ENCODE measurements at regions not wholly inside any gene's neighbourhood (a gene's known extent, or its start where the extent isn't known, plus 50 kb on each side); places are given as distances from the start of the nearest gene placed in this dataset.

GRCh38 chr10:121078672-121079102 is 227.5 kb downstream of the WDR11 start:
- Histone ChIP-seq H3K9me3 (no peaks in the 10 kb centered on the region), H3K9me2 (no peaks in the 10 kb centered on the region), H3K79me2 (ENCODE audit: insufficient read depth) (no peaks in the 10 kb centered on the region), H3F3A (replicated peaks; ENCODE audit: insufficient read depth) (no peaks in the 10 kb centered on the region), H3K4me3 (ENCODE audit: low read depth in 2 of 2, low read length in 1 of 2) (no peak overlapping the region), H3K27ac (ENCODE audit: low read depth in 2 of 2, low read length in 1 of 2) (no peak overlapping the region), H3K27me3 (ENCODE audit: insufficient read depth) (no peaks in the 10 kb centered on the region), H4K20me1 (ENCODE audit: insufficient read depth) (no peaks in the 10 kb centered on the region), H3K4me1 (ENCODE audit: control insufficient read depth in 1 of 2, insufficient read depth in 2 of 2, low read depth in 1 of 2, low read length in 1 of 2) (peaks cover 0 to 30% of the 10 kb centered on the region in 2 experiments; a peak in 2 of 4 replicates), H2AFZ (ENCODE audit: low read depth) (no peak overlapping the region), H3K4me2 (no peak overlapping the region), H3K9ac (no peak overlapping the region), H3K36me3 (replicated peaks in 1 of 2; ENCODE audit: control insufficient read depth in 1 of 2, insufficient read depth in 2 of 2, low read length in 1 of 2) (no peaks in the 10 kb centered on the region)
- 51% methylated on average over 8 of the region's 8 CpGs for WGBS (ENCODE audit: low lambda C conversion rate)
- DNase-seq, result no peak
- ChIA-PET CTCF (interaction anchor here (1.1 to 1.8 kb wide), 2 partner anchors 8 to 530 kb away, joined by 3 to 7 read pairs; no protein-coding TSS in a partner anchor), POLR2A (no interaction called here)
- TF ChIP-seq GABPA (IDR thresholded peaks at IDR 0.05; ENCODE audit: low read depth) (no peak), USF1 (IDR thresholded peaks at IDR 0.05; ENCODE audit: borderline replicate concordance, low read depth) (no peak), FOXJ3 (CRISPR knock-in tag; IDR thresholded peaks at IDR 0.05) (no peak), RXRA (IDR thresholded peaks at IDR 0.05; ENCODE audit: borderline replicate concordance, low read depth) (no peak)

GRCh38 chr10:121079226-121079625 is 228.1 kb downstream of the WDR11 start:
- TF ChIP-seq FOSL2 (IDR thresholded peaks at IDR 0.05; ENCODE audit: borderline replicate concordance, low read depth) (no peak), TAF1 (IDR thresholded peaks at IDR 0.05; ENCODE audit: borderline replicate concordance, low read depth, low read length) (no peak), RXRA (IDR thresholded peaks at IDR 0.05; ENCODE audit: borderline replicate concordance, low read depth) (no peak), USF1 (IDR thresholded peaks at IDR 0.05; ENCODE audit: borderline replicate concordance, low read depth) (no peak), POLR2AphosphoS5 (IDR thresholded peaks at IDR 0.05; ENCODE audit: low read depth, low read length) (no peak), RFX5 (IDR thresholded peaks at IDR 0.05; ENCODE audit: low read length) (no peak), CTCF (IDR thresholded peaks at IDR 0.05) (no peak), SMC3 (IDR thresholded peaks at IDR 0.05; ENCODE audit: low read depth, low read length) (no peak), GABPA (IDR thresholded peaks at IDR 0.05; ENCODE audit: low read depth) (no peak), IRF3 (IDR thresholded peaks at IDR 0.05; ENCODE audit: low read depth, low read length) (no peak), FOXJ3 (CRISPR knock-in tag; IDR thresholded peaks at IDR 0.05) (no peak), JUND (IDR thresholded peaks at IDR 0.05) (no peak), REST (IDR thresholded peaks at IDR 0.05; ENCODE audit: low read depth, low read length) (no peak)
- Histone ChIP-seq H4K20me1 (ENCODE audit: insufficient read depth) (no peaks in the 10 kb centered on the region), H3K27ac (ENCODE audit: low read depth in 2 of 2, low read length in 1 of 2) (no peak overlapping the region), H3K4me3 (ENCODE audit: low read depth in 2 of 2, low read length in 1 of 2) (no peak overlapping the region), H3K9me2 (no peaks in the 10 kb centered on the region), H3K4me2 (no peak overlapping the region), H3K4me1 (ENCODE audit: control insufficient read depth in 1 of 2, insufficient read depth in 2 of 2, low read depth in 1 of 2, low read length in 1 of 2) (peaks cover 0 to 30% of the 10 kb centered on the region in 2 experiments; a peak in 2 of 4 replicates), H2AFZ (ENCODE audit: low read depth) (no peak overlapping the region), H3F3A (replicated peaks; ENCODE audit: insufficient read depth) (no peaks in the 10 kb centered on the region), H3K79me2 (ENCODE audit: insufficient read depth) (no peaks in the 10 kb centered on the region), H3K9ac (no peak overlapping the region), H3K9me3 (no peaks in the 10 kb centered on the region), H3K36me3 (replicated peaks in 1 of 2; ENCODE audit: control insufficient read depth in 1 of 2, insufficient read depth in 2 of 2, low read length in 1 of 2) (no peaks in the 10 kb centered on the region), H3K27me3 (ENCODE audit: insufficient read depth) (no peaks in the 10 kb centered on the region)
- DNase-seq, result no peak
- POLR2A ChIA-PET, result interaction anchor here (1.2 kb wide), 1 partner anchor 77 kb away, joined by 3 read pairs; no protein-coding TSS in a partner anchor
- CTCF ChIA-PET, result interaction anchor here (1.1 to 1.8 kb wide), 2 partner anchors 9 to 530 kb away, joined by 3 to 7 read pairs; no protein-coding TSS in a partner anchor
- WGBS (ENCODE audit: low lambda C conversion rate), result 28% methylated on average over 6 of the region's 6 CpGs

All from SK-N-SH (cell line).